Osteocyte (in vitro differentiated cells): ENCODE measurements at regions not wholly inside any gene's neighbourhood (a gene's known extent, or its start where the extent isn't known, plus 50 kb on each side); places are given as distances from the start of the nearest gene placed in this dataset.

Source experiments
- DNase-seq: peaks from one replicate; pipeline ENCODE4 v3.0.0; 2021; ENCODE audit warnings: mixed read lengths; ENCODE audit not compliant: unreplicated experiment; ENCODE audit errors: extremely low spot score
- H3K27ac Mint-ChIP-seq: one replicate; pipeline ENCODE4 v1.8.0; 2021; ENCODE audit warnings: mild to moderate bottlenecking, mixed read lengths; ENCODE audit not compliant: unreplicated experiment
- H3K27me3 Mint-ChIP-seq: one replicate; pipeline ENCODE4 v1.8.0; 2021; ENCODE audit warnings: mixed read lengths; ENCODE audit not compliant: unreplicated experiment
- H3K36me3 Mint-ChIP-seq: one replicate; pipeline ENCODE4 v1.8.0; 2021; ENCODE audit warnings: mixed read lengths; ENCODE audit not compliant: unreplicated experiment
- H3K4me1 Mint-ChIP-seq: one replicate; pipeline ENCODE4 v1.8.0; 2021; ENCODE audit warnings: mixed read lengths; ENCODE audit not compliant: unreplicated experiment
- H3K4me3 Mint-ChIP-seq: one replicate; pipeline ENCODE4 v1.8.0; 2021; ENCODE audit warnings: mild to moderate bottlenecking, moderate library complexity, mixed read lengths; ENCODE audit not compliant: unreplicated experiment
- H3K9me3 Mint-ChIP-seq: one replicate; pipeline ENCODE4 v1.8.0; 2021; ENCODE audit warnings: mixed read lengths; ENCODE audit not compliant: unreplicated experiment
- TF ChIP-seq, protein P1 (sequence below): fragments of 200-600 bp; sonication (generic); IDR thresholded peaks from 2 replicates; pipeline ENCODE4 v1.5.0; 2021; ENCODE audit warnings: antibody characterized with exemption, mild to moderate bottlenecking, moderate library complexity

DNA sequence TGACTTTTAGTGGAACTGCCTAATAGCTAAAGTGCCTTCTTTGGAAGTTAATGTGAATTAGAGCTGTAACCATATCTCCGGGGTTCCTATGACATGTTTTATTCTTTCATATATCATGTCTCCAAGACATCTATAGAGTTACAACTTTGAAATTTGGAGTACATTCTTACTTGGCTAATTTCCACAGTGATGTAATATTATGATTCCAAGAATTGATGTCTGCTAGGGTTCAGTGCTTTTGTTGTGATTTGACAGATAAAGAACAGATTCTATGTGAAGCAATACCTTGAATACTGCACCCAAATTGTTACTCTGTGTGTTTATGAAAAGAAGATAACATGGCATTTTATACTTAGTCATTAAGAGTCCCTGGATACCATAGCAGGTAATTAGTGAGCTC, 934.3 kb downstream of the NTRK3 start:
- H3K9me3 Mint-ChIP-seq, result no peaks in the 10 kb centered on the region
- H3K36me3 Mint-ChIP-seq, result no peaks in the 10 kb centered on the region
- no peak overlapping the region for H3K4me3 Mint-ChIP-seq
- TF ChIP-seq, protein P1, sequence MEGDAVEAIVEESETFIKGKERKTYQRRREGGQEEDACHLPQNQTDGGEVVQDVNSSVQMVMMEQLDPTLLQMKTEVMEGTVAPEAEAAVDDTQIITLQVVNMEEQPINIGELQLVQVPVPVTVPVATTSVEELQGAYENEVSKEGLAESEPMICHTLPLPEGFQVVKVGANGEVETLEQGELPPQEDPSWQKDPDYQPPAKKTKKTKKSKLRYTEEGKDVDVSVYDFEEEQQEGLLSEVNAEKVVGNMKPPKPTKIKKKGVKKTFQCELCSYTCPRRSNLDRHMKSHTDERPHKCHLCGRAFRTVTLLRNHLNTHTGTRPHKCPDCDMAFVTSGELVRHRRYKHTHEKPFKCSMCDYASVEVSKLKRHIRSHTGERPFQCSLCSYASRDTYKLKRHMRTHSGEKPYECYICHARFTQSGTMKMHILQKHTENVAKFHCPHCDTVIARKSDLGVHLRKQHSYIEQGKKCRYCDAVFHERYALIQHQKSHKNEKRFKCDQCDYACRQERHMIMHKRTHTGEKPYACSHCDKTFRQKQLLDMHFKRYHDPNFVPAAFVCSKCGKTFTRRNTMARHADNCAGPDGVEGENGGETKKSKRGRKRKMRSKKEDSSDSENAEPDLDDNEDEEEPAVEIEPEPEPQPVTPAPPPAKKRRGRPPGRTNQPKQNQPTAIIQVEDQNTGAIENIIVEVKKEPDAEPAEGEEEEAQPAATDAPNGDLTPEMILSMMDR, result no peak
- no peaks in the 10 kb centered on the region for H3K4me1 Mint-ChIP-seq
- DNase-seq, result no peak
- H3K27me3 Mint-ChIP-seq, result peaks cover 7% of the 10 kb centered on the region
- no peak overlapping the region for H3K27ac Mint-ChIP-seq

DNA sequence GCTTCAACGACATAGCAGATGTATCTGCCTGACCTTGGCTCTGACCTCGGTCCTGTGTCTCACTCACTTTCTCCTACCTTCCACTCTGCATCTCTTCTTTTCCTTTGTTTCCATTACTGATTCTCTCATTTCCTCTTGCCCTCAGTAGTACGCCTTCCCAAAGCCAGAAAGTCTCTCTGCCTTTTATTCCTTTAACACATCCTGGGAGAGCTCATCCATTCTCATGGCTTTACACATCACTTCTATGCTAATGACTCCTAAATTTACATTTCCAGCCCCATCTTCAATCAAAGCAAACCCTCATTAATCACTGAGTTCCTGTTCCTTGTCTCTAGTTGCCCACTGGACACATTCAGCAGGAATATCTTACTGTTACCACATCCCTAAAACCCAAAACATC, 938.6 kb downstream of the NTRK3 start:
- DNase-seq, result no peak
- peaks cover 10% of the 10 kb centered on the region for H3K27me3 Mint-ChIP-seq
- TF ChIP-seq, protein P1, result no peak
- H3K9me3 Mint-ChIP-seq, result no peaks in the 10 kb centered on the region
- no peaks in the 10 kb centered on the region for H3K4me1 Mint-ChIP-seq
- no peaks in the 10 kb centered on the region for H3K36me3 Mint-ChIP-seq
- no peak overlapping the region for H3K27ac Mint-ChIP-seq
- no peak overlapping the region for H3K4me3 Mint-ChIP-seq

DNA sequence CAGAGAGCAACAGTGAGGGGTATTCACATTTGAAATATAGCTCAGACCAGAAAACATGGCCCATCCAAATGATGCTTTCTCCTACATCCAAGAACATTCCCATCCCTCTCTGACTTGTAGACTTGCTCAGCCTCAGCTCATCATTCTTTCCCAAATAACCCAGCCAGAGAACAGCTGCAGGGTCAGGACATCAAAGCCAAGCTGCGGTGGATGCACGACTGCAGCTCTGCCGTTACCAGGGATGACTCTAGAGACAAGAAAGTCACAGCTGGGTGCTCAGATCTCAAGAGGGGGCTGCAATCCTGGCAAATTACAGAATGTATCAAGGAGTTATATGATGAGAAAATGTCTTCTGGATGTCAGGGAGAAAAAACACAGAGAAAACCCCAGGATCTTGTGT, 944.3 kb downstream of the NTRK3 start:
- Mint-ChIP-seq H3K27me3 (peaks cover 6% of the 10 kb centered on the region), H3K36me3 (no peaks in the 10 kb centered on the region), H3K4me3 (no peak overlapping the region), H3K9me3 (no peaks in the 10 kb centered on the region), H3K4me1 (no peaks in the 10 kb centered on the region), H3K27ac (no peak overlapping the region)
- TF ChIP-seq, protein P1, result no peak
- DNase-seq, result no peak

DNA sequence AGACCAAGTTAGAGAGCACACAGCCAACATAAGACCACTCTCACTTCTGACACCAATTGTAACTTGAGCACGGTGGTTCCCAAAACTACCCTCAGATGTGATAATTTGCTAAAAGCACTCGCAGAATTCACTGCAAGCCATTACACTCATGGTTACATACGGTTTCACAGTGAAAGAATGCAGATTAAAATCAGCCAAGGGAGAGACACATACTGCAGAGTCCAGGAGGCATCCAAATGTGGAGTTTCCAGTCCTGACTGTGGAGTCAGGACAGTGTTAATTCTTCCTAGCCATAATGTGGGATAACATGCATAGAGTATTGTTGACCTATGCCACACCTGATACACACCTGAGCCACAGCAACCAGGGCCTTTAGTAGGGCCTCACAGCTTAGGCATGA, 956.4 kb downstream of the NTRK3 start:
- Mint-ChIP-seq H3K4me3 (no peak overlapping the region), H3K9me3 (peaks cover 9% of the 10 kb centered on the region), H3K4me1 (no peaks in the 10 kb centered on the region), H3K36me3 (no peaks in the 10 kb centered on the region), H3K27me3 (no peaks in the 10 kb centered on the region), H3K27ac (no peak overlapping the region)
- DNase-seq, result no peak
- TF ChIP-seq, protein P1, result no peak

DNA sequence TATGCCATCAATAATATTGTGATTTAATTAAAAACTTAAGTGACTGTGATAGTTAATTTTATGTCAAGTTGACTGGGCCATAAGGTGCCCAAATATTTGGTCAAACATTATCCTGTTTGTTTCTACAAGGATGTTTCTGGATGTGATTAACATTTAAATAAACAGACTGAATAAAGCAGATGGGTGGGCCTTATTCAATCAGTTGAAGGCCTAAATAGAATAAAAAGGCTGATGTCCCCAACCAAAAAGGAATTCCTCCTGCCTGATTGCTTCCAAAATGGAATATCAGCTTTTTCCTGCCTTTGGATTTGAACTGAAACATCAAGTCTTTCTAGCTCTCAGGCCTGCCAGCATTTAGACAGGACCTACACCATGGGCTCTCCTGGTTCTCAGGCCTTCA, 961.7 kb downstream of the NTRK3 start:
- Mint-ChIP-seq H3K27ac (no peak overlapping the region), H3K27me3 (no peaks in the 10 kb centered on the region), H3K36me3 (no peaks in the 10 kb centered on the region), H3K9me3 (peaks cover 13% of the 10 kb centered on the region), H3K4me1 (no peaks in the 10 kb centered on the region), H3K4me3 (no peak overlapping the region)
- TF ChIP-seq, protein P1, result no peak
- DNase-seq, result no peak
